Osteocyte (in vitro differentiated cells): ENCODE measurements at regions not wholly inside any gene's neighbourhood (a gene's known extent, or its start where the extent isn't known, plus 50 kb on each side); places are given as distances from the start of the nearest gene placed in this dataset.

Source experiments
- DNase-seq: peaks from one replicate; pipeline ENCODE4 v3.0.0; 2021; ENCODE audit warnings: mixed read lengths; ENCODE audit not compliant: unreplicated experiment; ENCODE audit errors: extremely low spot score
- H3K27ac Mint-ChIP-seq: one replicate; pipeline ENCODE4 v1.8.0; 2021; ENCODE audit warnings: mild to moderate bottlenecking, mixed read lengths; ENCODE audit not compliant: unreplicated experiment
- H3K27me3 Mint-ChIP-seq: one replicate; pipeline ENCODE4 v1.8.0; 2021; ENCODE audit warnings: mixed read lengths; ENCODE audit not compliant: unreplicated experiment
- H3K36me3 Mint-ChIP-seq: one replicate; pipeline ENCODE4 v1.8.0; 2021; ENCODE audit warnings: mixed read lengths; ENCODE audit not compliant: unreplicated experiment
- H3K4me1 Mint-ChIP-seq: one replicate; pipeline ENCODE4 v1.8.0; 2021; ENCODE audit warnings: mixed read lengths; ENCODE audit not compliant: unreplicated experiment
- H3K4me3 Mint-ChIP-seq: one replicate; pipeline ENCODE4 v1.8.0; 2021; ENCODE audit warnings: mild to moderate bottlenecking, moderate library complexity, mixed read lengths; ENCODE audit not compliant: unreplicated experiment
- H3K9me3 Mint-ChIP-seq: one replicate; pipeline ENCODE4 v1.8.0; 2021; ENCODE audit warnings: mixed read lengths; ENCODE audit not compliant: unreplicated experiment
- TF ChIP-seq, protein P1 (sequence below): fragments of 200-600 bp; sonication (generic); IDR thresholded peaks from 2 replicates; pipeline ENCODE4 v1.5.0; 2021; ENCODE audit warnings: antibody characterized with exemption, mild to moderate bottlenecking, moderate library complexity

DNA sequence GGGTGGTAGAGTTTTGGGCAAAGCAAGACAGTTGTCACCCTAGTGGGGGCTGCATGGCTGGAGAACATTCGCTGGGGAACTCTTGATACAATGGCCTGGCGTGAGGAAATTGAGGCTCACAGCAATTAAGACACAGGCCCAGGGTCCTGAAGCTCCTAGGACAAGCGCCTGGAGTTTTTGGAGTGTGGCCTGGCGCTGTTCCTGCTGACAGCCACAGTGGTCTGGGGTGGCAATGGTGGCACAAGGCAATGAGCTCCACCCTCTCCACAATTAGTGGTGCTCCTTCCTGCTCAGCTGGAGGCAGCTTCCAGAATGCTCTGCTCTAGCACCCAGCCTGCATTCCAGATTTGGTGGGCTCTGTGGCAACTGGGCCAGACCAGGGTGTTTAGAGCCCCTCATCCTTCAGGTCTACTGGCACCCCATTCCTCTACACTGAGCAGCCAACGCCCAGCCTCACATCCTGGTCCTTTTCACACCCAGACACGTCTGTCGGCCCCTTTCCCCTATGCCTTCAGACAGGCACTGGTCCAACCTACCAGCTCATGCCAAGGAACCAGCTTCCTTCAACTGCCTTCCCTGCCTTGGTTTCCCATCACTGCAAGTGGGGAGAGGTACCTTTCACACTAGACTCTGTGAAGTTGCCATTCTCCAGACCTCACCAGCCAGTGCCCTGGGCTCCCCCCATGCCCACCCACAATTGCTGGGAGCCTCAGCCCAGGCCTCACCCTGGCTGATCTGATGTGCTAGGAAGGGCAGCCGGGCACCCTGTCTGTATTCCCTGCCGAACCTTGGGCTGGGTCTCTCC, 138.1 kb upstream of the COL5A1 start:
- TF ChIP-seq, protein P1, sequence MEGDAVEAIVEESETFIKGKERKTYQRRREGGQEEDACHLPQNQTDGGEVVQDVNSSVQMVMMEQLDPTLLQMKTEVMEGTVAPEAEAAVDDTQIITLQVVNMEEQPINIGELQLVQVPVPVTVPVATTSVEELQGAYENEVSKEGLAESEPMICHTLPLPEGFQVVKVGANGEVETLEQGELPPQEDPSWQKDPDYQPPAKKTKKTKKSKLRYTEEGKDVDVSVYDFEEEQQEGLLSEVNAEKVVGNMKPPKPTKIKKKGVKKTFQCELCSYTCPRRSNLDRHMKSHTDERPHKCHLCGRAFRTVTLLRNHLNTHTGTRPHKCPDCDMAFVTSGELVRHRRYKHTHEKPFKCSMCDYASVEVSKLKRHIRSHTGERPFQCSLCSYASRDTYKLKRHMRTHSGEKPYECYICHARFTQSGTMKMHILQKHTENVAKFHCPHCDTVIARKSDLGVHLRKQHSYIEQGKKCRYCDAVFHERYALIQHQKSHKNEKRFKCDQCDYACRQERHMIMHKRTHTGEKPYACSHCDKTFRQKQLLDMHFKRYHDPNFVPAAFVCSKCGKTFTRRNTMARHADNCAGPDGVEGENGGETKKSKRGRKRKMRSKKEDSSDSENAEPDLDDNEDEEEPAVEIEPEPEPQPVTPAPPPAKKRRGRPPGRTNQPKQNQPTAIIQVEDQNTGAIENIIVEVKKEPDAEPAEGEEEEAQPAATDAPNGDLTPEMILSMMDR = no peak
- H3K4me1 Mint-ChIP-seq = peaks cover 17% of the 10 kb centered on the region
- H3K4me3 Mint-ChIP-seq = no peak overlapping the region
- H3K36me3 Mint-ChIP-seq = peaks cover 2% of the 10 kb centered on the region
- no peak for DNase-seq
- H3K27me3 Mint-ChIP-seq = no peaks in the 10 kb centered on the region
- peak overlapping the region; percentile 90 for H3K27ac Mint-ChIP-seq
- no peaks in the 10 kb centered on the region for H3K9me3 Mint-ChIP-seq

DNA sequence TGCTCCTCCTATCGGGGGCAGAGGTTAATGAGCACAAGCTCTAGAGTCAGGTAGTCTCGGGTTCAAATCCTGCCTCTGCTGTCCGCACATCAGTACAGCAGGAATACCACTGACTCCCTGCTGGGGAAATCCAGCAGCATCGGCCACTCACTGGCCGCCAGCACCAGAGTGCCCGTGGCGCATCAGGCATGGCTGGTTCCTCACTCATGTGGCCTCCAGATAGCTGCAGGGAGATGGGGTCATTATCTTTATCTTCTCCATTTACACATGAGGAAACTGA, 137.6 kb upstream of the COL5A1 start:
- peak overlapping the region; percentile 14 for H3K27ac Mint-ChIP-seq
- H3K4me3 Mint-ChIP-seq = no peak overlapping the region
- H3K27me3 Mint-ChIP-seq = no peaks in the 10 kb centered on the region
- H3K4me1 Mint-ChIP-seq = peaks cover 17% of the 10 kb centered on the region
- H3K36me3 Mint-ChIP-seq = peaks cover 2% of the 10 kb centered on the region
- no peak for DNase-seq
- TF ChIP-seq, protein P1 = no peak
- H3K9me3 Mint-ChIP-seq = no peaks in the 10 kb centered on the region

GRCh38 chr9:134505032-134505431, 136.6 kb upstream of the COL5A1 start:
- TF ChIP-seq, protein P1 = no peak
- peaks cover 2% of the 10 kb centered on the region for H3K36me3 Mint-ChIP-seq
- no peak for DNase-seq
- no peak overlapping the region for H3K4me3 Mint-ChIP-seq
- no peaks in the 10 kb centered on the region for H3K27me3 Mint-ChIP-seq
- no peaks in the 10 kb centered on the region for H3K9me3 Mint-ChIP-seq
- H3K4me1 Mint-ChIP-seq = peaks cover 17% of the 10 kb centered on the region
- H3K27ac Mint-ChIP-seq = no peak overlapping the region

DNA sequence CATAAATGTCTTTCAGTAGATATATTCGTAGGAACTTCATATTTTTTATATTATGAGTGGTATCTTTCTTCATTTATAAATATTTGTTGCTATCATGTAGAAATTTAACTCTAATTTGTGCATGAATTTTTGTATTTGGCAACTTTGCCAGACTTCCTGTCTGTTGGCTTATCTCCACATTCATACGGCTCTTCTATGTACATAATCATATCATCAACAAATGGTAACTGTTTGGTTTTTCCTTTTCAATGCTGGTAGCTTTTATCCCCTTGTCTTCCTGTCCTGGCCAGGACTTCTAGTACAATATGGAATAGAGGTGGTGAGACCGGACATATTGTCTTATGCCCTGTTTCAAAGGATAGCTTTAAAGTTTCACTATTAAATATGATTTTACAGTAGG, 132.3 kb upstream of the COL5A1 start:
- H3K27ac Mint-ChIP-seq = no peak overlapping the region
- TF ChIP-seq, protein P1 = no peak

GRCh38 chr9:134509817-134510216, 131.8 kb upstream of the COL5A1 start:
- Mint-ChIP-seq H3K4me1 (no peaks in the 10 kb centered on the region), H3K4me3 (no peak overlapping the region), H3K9me3 (peaks cover 4% of the 10 kb centered on the region), H3K27ac (no peak overlapping the region), H3K27me3 (no peaks in the 10 kb centered on the region), H3K36me3 (peaks cover 5% of the 10 kb centered on the region)
- TF ChIP-seq, protein P1 = no peak
- DNase-seq = peak; percentile 5

More for the DNA sequence above, 132.3 kb upstream of the COL5A1 start:
- Mint-ChIP-seq H3K4me1 (no peaks in the 10 kb centered on the region), H3K9me3 (peaks cover 4% of the 10 kb centered on the region), H3K27me3 (no peaks in the 10 kb centered on the region), H3K4me3 (no peak overlapping the region), H3K36me3 (peaks cover 5% of the 10 kb centered on the region)
- no peak for DNase-seq
